ENCODE measurements at regions not wholly inside any gene's neighbourhood (a gene's known extent, or its start where the extent isn't known, plus 50 kb on each side); places are given as distances from the start of the nearest gene placed in this dataset.

DNA sequence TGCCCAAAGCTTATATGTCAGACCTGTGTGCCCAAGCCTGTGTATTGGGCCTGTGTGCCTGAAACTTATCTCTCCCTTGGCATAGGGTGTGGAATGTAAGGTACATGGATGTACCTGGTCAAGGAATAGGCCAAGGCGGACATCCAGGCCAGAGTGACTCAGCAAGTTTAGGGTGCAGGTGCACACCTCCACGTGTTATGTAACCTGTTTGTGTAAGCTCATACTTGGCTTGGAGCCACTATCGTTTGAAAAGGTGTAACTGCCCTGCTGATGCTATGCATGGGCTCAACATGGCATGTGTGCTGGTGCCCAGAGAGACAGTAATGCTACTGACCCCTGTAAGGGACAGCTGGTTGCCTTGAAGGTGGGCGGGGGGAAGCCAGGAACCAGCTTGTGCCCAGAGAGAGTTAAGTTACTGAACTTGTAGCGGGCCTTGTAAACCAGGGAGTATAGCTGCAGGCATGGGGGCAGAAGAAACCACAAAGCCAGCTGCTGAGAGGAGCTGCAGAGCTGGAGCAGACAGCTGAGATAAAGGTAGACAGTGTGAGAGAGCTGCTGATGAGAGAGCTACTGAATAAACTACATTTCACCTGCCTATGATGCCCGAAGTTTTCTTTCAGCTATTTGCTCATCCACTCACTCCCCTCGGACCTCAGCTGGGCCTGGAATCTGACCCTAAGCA lies 656.4 kb upstream of the ZWINT start:
- TF ChIP-seq, protein P1, sequence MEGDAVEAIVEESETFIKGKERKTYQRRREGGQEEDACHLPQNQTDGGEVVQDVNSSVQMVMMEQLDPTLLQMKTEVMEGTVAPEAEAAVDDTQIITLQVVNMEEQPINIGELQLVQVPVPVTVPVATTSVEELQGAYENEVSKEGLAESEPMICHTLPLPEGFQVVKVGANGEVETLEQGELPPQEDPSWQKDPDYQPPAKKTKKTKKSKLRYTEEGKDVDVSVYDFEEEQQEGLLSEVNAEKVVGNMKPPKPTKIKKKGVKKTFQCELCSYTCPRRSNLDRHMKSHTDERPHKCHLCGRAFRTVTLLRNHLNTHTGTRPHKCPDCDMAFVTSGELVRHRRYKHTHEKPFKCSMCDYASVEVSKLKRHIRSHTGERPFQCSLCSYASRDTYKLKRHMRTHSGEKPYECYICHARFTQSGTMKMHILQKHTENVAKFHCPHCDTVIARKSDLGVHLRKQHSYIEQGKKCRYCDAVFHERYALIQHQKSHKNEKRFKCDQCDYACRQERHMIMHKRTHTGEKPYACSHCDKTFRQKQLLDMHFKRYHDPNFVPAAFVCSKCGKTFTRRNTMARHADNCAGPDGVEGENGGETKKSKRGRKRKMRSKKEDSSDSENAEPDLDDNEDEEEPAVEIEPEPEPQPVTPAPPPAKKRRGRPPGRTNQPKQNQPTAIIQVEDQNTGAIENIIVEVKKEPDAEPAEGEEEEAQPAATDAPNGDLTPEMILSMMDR (conservative IDR thresholded peaks at IDR 0.05 in 1 of 2, IDR thresholded peaks at IDR 0.05 in 1 of 2; ENCODE audit: extremely low read depth in 1 of 2, insufficient read depth in 1 of 2, low read depth in 1 of 2, low read length in 2 of 2), result no peak
- no peak for TF ChIP-seq EZH2 (IDR thresholded peaks at IDR 0.05; ENCODE audit: borderline replicate concordance, low read length)
